ENCODE measurements at regions not wholly inside any gene's neighbourhood (a gene's known extent, or its start where the extent isn't known, plus 50 kb on each side); places are given as distances from the start of the nearest gene placed in this dataset.
A peak's percentile ranks its signal among the peaks of the same experiment; 100 is the strongest.

GRCh38 chr5:57318251-57318650 lies 144.4 kb downstream of the GPBP1 start:
- Histone ChIP-seq H3K27ac (replicated peaks in 1 of 4) (no peak overlapping the region), H3K27me3 (no peaks in the 10 kb centered on the region), H3K4me1 (peaks cover 0 to 15% (median 8%) of the 10 kb centered on the region in 4 donors), H3K4me3 (no peak overlapping the region), H3K36me3 (no peaks in the 10 kb centered on the region), H3K9me3 (no peaks in the 10 kb centered on the region)
- no peak for DNase-seq (ENCODE audit: extremely low spot score)
- 97% methylated on average over 5 of the region's 5 CpGs for WGBS
- no peak for TF ChIP-seq CTCF (IDR thresholded peaks at IDR 0.05)
- TF ChIP-seq POLR2A (IDR thresholded peaks at IDR 0.05; ENCODE audit: low read depth): no peak
- TF ChIP-seq POLR2AphosphoS5 (IDR thresholded peaks at IDR 0.05): no peak
- no peak for TF ChIP-seq EP300 (IDR thresholded peaks at IDR 0.05)
- intact Hi-C loops (cut with DNase I): no loop called here

GRCh38 chr5:57317341-57317740 lies 143.5 kb downstream of the GPBP1 start:
- Histone ChIP-seq H3K27ac (replicated peaks in 1 of 4) (peak overlapping the region in 3 of 4 donors; percentile 16 to 41 (median 36)), H3K4me3 (no peak overlapping the region), H3K4me1 (peaks cover 0 to 15% (median 8%) of the 10 kb centered on the region in 4 donors), H3K27me3 (no peaks in the 10 kb centered on the region), H3K9me3 (no peaks in the 10 kb centered on the region), H3K36me3 (no peaks in the 10 kb centered on the region)
- no peak for DNase-seq (ENCODE audit: extremely low spot score)
- no peak for TF ChIP-seq POLR2A (IDR thresholded peaks at IDR 0.05; ENCODE audit: low read depth)
- TF ChIP-seq EP300 (IDR thresholded peaks at IDR 0.05): no peak
- TF ChIP-seq POLR2AphosphoS5 (IDR thresholded peaks at IDR 0.05): no peak
- no peak for TF ChIP-seq CTCF (IDR thresholded peaks at IDR 0.05)
- intact Hi-C loops (cut with DNase I): no loop called here
- WGBS: 38% methylated on average over 5 of the region's 5 CpGs

GRCh38 chr5:57316798-57317327 lies 143.0 kb downstream of the GPBP1 start:
- peak overlapping the region in 3 of 4 donors; percentile 16 to 41 (median 36) for H3K27ac ChIP-seq (replicated peaks in 1 of 4)
- no peak for DNase-seq (ENCODE audit: extremely low spot score)
- 70% methylated on average over 3 of the region's 3 CpGs for WGBS

GRCh38 chr5:57315941-57316340 lies 142.1 kb downstream of the GPBP1 start:
- H3K36me3 ChIP-seq: no peaks in the 10 kb centered on the region
- no peak overlapping the region for H3K27ac ChIP-seq (replicated peaks in 1 of 4)
- no peak for DNase-seq (ENCODE audit: extremely low spot score)
- TF ChIP-seq EP300 (IDR thresholded peaks at IDR 0.05): no peak
- no peak for TF ChIP-seq POLR2AphosphoS5 (IDR thresholded peaks at IDR 0.05)
- no peak for TF ChIP-seq CTCF (IDR thresholded peaks at IDR 0.05)
- TF ChIP-seq POLR2A (IDR thresholded peaks at IDR 0.05; ENCODE audit: low read depth): no peak
- intact Hi-C loops (cut with DNase I): no loop called here
- H3K9me3 ChIP-seq: no peaks in the 10 kb centered on the region
- peaks cover 0 to 15% (median 8%) of the 10 kb centered on the region in 4 donors for H3K4me1 ChIP-seq
- H3K27me3 ChIP-seq: no peaks in the 10 kb centered on the region
- WGBS: 94% methylated on average over 3 of the region's 3 CpGs
- no peak overlapping the region for H3K4me3 ChIP-seq

More at GRCh38 chr5:57316798-57317327, 143.0 kb downstream of the GPBP1 start:
- H3K4me1 ChIP-seq: peaks cover 0 to 15% (median 8%) of the 10 kb centered on the region in 4 donors
- H3K9me3 ChIP-seq: no peaks in the 10 kb centered on the region
- no peaks in the 10 kb centered on the region for H3K27me3 ChIP-seq
- no peaks in the 10 kb centered on the region for H3K36me3 ChIP-seq
- TF ChIP-seq POLR2A (IDR thresholded peaks at IDR 0.05; ENCODE audit: low read depth) (no peak), CTCF (IDR thresholded peaks at IDR 0.05) (no peak), POLR2AphosphoS5 (IDR thresholded peaks at IDR 0.05) (no peak), EP300 (IDR thresholded peaks at IDR 0.05) (no peak)
- intact Hi-C loops (cut with DNase I): no loop called here
- no peak overlapping the region for H3K4me3 ChIP-seq
